ENCODE measurements at regions not wholly inside any gene's neighbourhood (a gene's known extent, or its start where the extent isn't known, plus 50 kb on each side); places are given as distances from the start of the nearest gene placed in this dataset.
"Not testable (repeated sequence)": the region's sequence is repeated elsewhere in the genome, so short reads cannot be mapped to it uniquely, and the experiment has no call there.

- no peak overlapping the region for H2AFZ ChIP-seq (ENCODE audit: low read length, unreplicated experiment)
- no peak overlapping the region for H3K27ac ChIP-seq (ENCODE audit: low read depth, low read length)
Observed at GRCh38 chr15:37395100-37395468, 294.7 kb upstream of the MEIS2 start.

GRCh38 chr15:37397266-37398022, 297.1 kb upstream of the MEIS2 start:
- no peak overlapping the region for H3K27ac ChIP-seq (ENCODE audit: low read depth, low read length)
- no peaks in the 10 kb centered on the region for H3K4me1 ChIP-seq (ENCODE audit: control insufficient read depth, insufficient read depth, low read length, unreplicated experiment)
- no peak overlapping the region for H2AFZ ChIP-seq (ENCODE audit: low read length, unreplicated experiment)
- H3K36me3 ChIP-seq (ENCODE audit: insufficient read depth, low read length): no peaks in the 10 kb centered on the region
- H3K27me3 ChIP-seq (ENCODE audit: insufficient read depth, low read length): no peaks in the 10 kb centered on the region
- no peak overlapping the region for H3K4me3 ChIP-seq (ENCODE audit: low read depth, low read length)
- no peaks in the 10 kb centered on the region for H3K79me2 ChIP-seq (ENCODE audit: control insufficient read depth, insufficient read depth, low read length, unreplicated experiment)

More at GRCh38 chr15:37395100-37395468, 294.7 kb upstream of the MEIS2 start:
- Histone ChIP-seq H3K27me3 (ENCODE audit: insufficient read depth, low read length) (no peaks in the 10 kb centered on the region), H3K4me3 (ENCODE audit: low read depth, low read length) (no peak overlapping the region), H3K4me1 (ENCODE audit: control insufficient read depth, insufficient read depth, low read length, unreplicated experiment) (no peaks in the 10 kb centered on the region), H3K36me3 (ENCODE audit: insufficient read depth, low read length) (no peaks in the 10 kb centered on the region), H3K79me2 (ENCODE audit: control insufficient read depth, insufficient read depth, low read length, unreplicated experiment) (no peaks in the 10 kb centered on the region)

DNA sequence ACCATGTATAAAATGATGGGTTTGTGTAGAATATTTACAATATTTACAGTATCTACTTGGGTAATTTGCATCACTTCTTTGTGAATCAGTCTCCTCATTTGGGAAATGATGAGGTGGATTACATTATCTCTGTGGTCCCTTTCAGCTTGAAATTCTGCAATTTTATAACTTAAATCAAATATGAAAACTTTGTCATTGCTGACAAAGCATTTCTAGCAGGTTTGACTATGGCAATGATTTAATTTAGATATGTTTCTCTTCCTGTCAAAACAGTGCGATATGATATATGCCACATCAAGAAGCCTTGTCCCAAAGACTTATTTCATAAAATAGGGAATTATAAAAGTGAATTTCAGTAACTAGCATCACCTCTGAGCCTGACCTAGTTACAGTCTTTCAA, 315.8 kb upstream of the MEIS2 start:
- Histone ChIP-seq H2AFZ (ENCODE audit: low read length, unreplicated experiment) (no peak overlapping the region), H3K36me3 (ENCODE audit: insufficient read depth, low read length) (no peaks in the 10 kb centered on the region), H3K4me3 (ENCODE audit: low read depth, low read length) (no peak overlapping the region), H3K27me3 (ENCODE audit: insufficient read depth, low read length) (no peaks in the 10 kb centered on the region), H3K79me2 (ENCODE audit: control insufficient read depth, insufficient read depth, low read length, unreplicated experiment) (no peaks in the 10 kb centered on the region), H3K27ac (ENCODE audit: low read depth, low read length) (no peak overlapping the region), H3K4me1 (ENCODE audit: control insufficient read depth, insufficient read depth, low read length, unreplicated experiment) (no peaks in the 10 kb centered on the region)

DNA sequence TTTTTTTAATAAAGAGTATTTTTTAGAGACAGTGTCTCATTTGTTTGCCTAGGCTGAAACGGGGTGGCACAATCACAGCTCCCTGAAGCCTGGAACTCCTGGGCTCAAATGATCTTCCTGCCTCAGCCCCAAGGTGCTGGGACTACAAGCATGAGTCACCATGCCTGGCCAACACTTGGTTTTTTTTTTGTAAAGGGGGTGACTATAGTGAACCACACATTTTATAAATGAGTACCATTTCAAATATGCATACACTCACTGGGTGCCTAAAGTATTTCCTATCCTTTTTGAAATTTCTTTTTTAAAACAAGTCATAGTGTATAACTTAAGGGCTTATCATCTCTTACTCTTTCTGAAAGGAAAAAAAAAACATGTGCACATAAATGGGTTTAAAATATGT, 325.2 kb upstream of the MEIS2 start:
- H3K79me2 ChIP-seq (ENCODE audit: control insufficient read depth, insufficient read depth, low read length, unreplicated experiment): no peaks in the 10 kb centered on the region
- no peak overlapping the region for H2AFZ ChIP-seq (ENCODE audit: low read length, unreplicated experiment)
- no peaks in the 10 kb centered on the region for H3K4me1 ChIP-seq (ENCODE audit: control insufficient read depth, insufficient read depth, low read length, unreplicated experiment)
- H3K27me3 ChIP-seq (ENCODE audit: insufficient read depth, low read length): no peaks in the 10 kb centered on the region
- no peak overlapping the region for H3K27ac ChIP-seq (ENCODE audit: low read depth, low read length)
- H3K4me3 ChIP-seq (ENCODE audit: low read depth, low read length): no peak overlapping the region
- H3K36me3 ChIP-seq (ENCODE audit: insufficient read depth, low read length): no peaks in the 10 kb centered on the region

- H3K27me3 ChIP-seq (ENCODE audit: insufficient read depth, low read length); H3K4me1 ChIP-seq (ENCODE audit: control insufficient read depth, insufficient read depth, low read length, unreplicated experiment); H3K79me2 ChIP-seq (ENCODE audit: control insufficient read depth, insufficient read depth, low read length, unreplicated experiment); H3K36me3 ChIP-seq (ENCODE audit: insufficient read depth, low read length); H2AFZ ChIP-seq (ENCODE audit: low read length, unreplicated experiment); H3K27ac ChIP-seq (ENCODE audit: low read depth, low read length); H3K4me3 ChIP-seq (ENCODE audit: low read depth, low read length): not testable (repeated sequence)
Observed at GRCh38 chr15:37427393-37427792, 327.0 kb upstream of the MEIS2 start.

- Histone ChIP-seq H3K4me3 (ENCODE audit: low read depth, low read length) (no peak overlapping the region), H3K79me2 (ENCODE audit: control insufficient read depth, insufficient read depth, low read length, unreplicated experiment) (no peaks in the 10 kb centered on the region), H3K27me3 (ENCODE audit: insufficient read depth, low read length) (no peaks in the 10 kb centered on the region), H2AFZ (ENCODE audit: low read length, unreplicated experiment) (no peak overlapping the region), H3K4me1 (ENCODE audit: control insufficient read depth, insufficient read depth, low read length, unreplicated experiment) (no peaks in the 10 kb centered on the region), H3K36me3 (ENCODE audit: insufficient read depth, low read length) (no peaks in the 10 kb centered on the region), H3K27ac (ENCODE audit: low read depth, low read length) (no peak overlapping the region)
Observed at GRCh38 chr15:37446921-37447320, 346.6 kb upstream of the MEIS2 start.

GRCh38 chr15:37452498-37452897, 352.1 kb upstream of the MEIS2 start:
- H3K27ac ChIP-seq (ENCODE audit: low read depth, low read length): no peak overlapping the region
- H3K36me3 ChIP-seq (ENCODE audit: insufficient read depth, low read length): no peaks in the 10 kb centered on the region
- H2AFZ ChIP-seq (ENCODE audit: low read length, unreplicated experiment): no peak overlapping the region
- H3K79me2 ChIP-seq (ENCODE audit: control insufficient read depth, insufficient read depth, low read length, unreplicated experiment): no peaks in the 10 kb centered on the region
- H3K27me3 ChIP-seq (ENCODE audit: insufficient read depth, low read length): no peaks in the 10 kb centered on the region
- H3K4me3 ChIP-seq (ENCODE audit: low read depth, low read length): no peak overlapping the region
- no peaks in the 10 kb centered on the region for H3K4me1 ChIP-seq (ENCODE audit: control insufficient read depth, insufficient read depth, low read length, unreplicated experiment)

GRCh38 chr15:37480482-37480881, 380.1 kb upstream of the MEIS2 start:
- H3K27ac ChIP-seq (ENCODE audit: low read depth, low read length): no peak overlapping the region
- no peaks in the 10 kb centered on the region for H3K79me2 ChIP-seq (ENCODE audit: control insufficient read depth, insufficient read depth, low read length, unreplicated experiment)
- H3K4me3 ChIP-seq (ENCODE audit: low read depth, low read length): no peak overlapping the region
- H3K4me1 ChIP-seq (ENCODE audit: control insufficient read depth, insufficient read depth, low read length, unreplicated experiment): no peaks in the 10 kb centered on the region
- no peak overlapping the region for H2AFZ ChIP-seq (ENCODE audit: low read length, unreplicated experiment)
- no peaks in the 10 kb centered on the region for H3K36me3 ChIP-seq (ENCODE audit: insufficient read depth, low read length)
- no peaks in the 10 kb centered on the region for H3K27me3 ChIP-seq (ENCODE audit: insufficient read depth, low read length)

GRCh38 chr15:37481126-37481525, 380.8 kb upstream of the MEIS2 start:
- Histone ChIP-seq H3K36me3 (ENCODE audit: insufficient read depth, low read length) (no peaks in the 10 kb centered on the region), H3K4me3 (ENCODE audit: low read depth, low read length) (no peak overlapping the region), H3K27ac (ENCODE audit: low read depth, low read length) (no peak overlapping the region), H3K79me2 (ENCODE audit: control insufficient read depth, insufficient read depth, low read length, unreplicated experiment) (no peaks in the 10 kb centered on the region), H3K4me1 (ENCODE audit: control insufficient read depth, insufficient read depth, low read length, unreplicated experiment) (no peaks in the 10 kb centered on the region), H3K27me3 (ENCODE audit: insufficient read depth, low read length) (no peaks in the 10 kb centered on the region), H2AFZ (ENCODE audit: low read length, unreplicated experiment) (no peak overlapping the region)

- H3K27me3 ChIP-seq (ENCODE audit: insufficient read depth, low read length): no peaks in the 10 kb centered on the region
- no peak overlapping the region for H3K27ac ChIP-seq (ENCODE audit: low read depth, low read length)
- H3K4me1 ChIP-seq (ENCODE audit: control insufficient read depth, insufficient read depth, low read length, unreplicated experiment): no peaks in the 10 kb centered on the region
- H3K79me2 ChIP-seq (ENCODE audit: control insufficient read depth, insufficient read depth, low read length, unreplicated experiment): no peaks in the 10 kb centered on the region
- H3K36me3 ChIP-seq (ENCODE audit: insufficient read depth, low read length): no peaks in the 10 kb centered on the region
- H2AFZ ChIP-seq (ENCODE audit: low read length, unreplicated experiment): no peak overlapping the region
- H3K4me3 ChIP-seq (ENCODE audit: low read depth, low read length): no peak overlapping the region
Observed at GRCh38 chr15:37483779-37484178, 383.4 kb upstream of the MEIS2 start.

DNA sequence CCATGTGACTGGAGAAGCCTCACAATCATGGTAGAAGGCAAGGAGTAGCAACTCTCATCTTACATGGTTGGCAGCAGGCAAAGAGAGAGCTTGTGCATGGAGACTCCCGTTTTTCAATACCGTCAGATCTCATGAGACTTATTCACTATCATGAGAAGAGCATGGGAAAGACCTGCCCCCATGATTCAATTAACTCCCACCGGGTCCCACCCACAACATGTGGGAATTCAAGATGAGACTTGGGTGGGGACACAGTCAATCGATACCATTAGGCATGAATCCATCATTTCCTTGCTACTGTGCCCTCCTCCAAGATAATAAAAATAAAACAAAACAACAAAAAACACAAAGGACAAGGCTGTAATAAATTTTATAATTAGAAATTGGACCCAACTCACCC, 384.7 kb upstream of the MEIS2 start:
- Histone ChIP-seq H3K79me2 (ENCODE audit: control insufficient read depth, insufficient read depth, low read length, unreplicated experiment) (no peaks in the 10 kb centered on the region), H2AFZ (ENCODE audit: low read length, unreplicated experiment) (no peak overlapping the region), H3K36me3 (ENCODE audit: insufficient read depth, low read length) (no peaks in the 10 kb centered on the region), H3K4me3 (ENCODE audit: low read depth, low read length) (no peak overlapping the region), H3K27me3 (ENCODE audit: insufficient read depth, low read length) (no peaks in the 10 kb centered on the region), H3K27ac (ENCODE audit: low read depth, low read length) (no peak overlapping the region), H3K4me1 (ENCODE audit: control insufficient read depth, insufficient read depth, low read length, unreplicated experiment) (no peaks in the 10 kb centered on the region)

Data from ACC112 (cell line).